K562 (cell line): ENCODE measurements at regions not wholly inside any gene's neighbourhood (a gene's known extent, or its start where the extent isn't known, plus 50 kb on each side); places are given as distances from the start of the nearest gene placed in this dataset.

Experiments used
- ATAC-seq: fragments of 200-7000 bp; cut with Tn5 transposase; 3 replicates; pipeline ENCODE4 v1.9.1; 2020; ENCODE audit warnings: moderate library complexity
- BruUV-seq: library from RNA; stranded (reverse); fragments of 400-500 nt; replicated peaks from 2 replicates; lab custom pipeline; 2021; lab: Mats Ljungman, UMichigan
- CTCF ChIA-PET: fragments of 300-600 bp; formaldehyde crosslinking; extraction: SDS; loops from one replicate; lab custom pipeline; 2021; ENCODE audit warnings: low intra/inter-chr PET ratio; lab: Yijun Ruan, JAX
- POLR2A ChIA-PET: fragments of 300-600, 350-650 bp; sonication (Branson Sonifier 250); formaldehyde crosslinking; extraction: SDS; loops from one replicate; lab custom pipeline; 2021; ENCODE audit warnings: antibody characterized with exemption, inconsistent platforms; lab: Yijun Ruan, JAX
- DNase-seq, 4 experiments: peaks; one replicate each; pipeline versions ENCODE4 v3.0.0 to v3.0.0-alpha.2; 2011 to 2018; ENCODE audit warnings: low spot score in 3 of 4, mixed read lengths in 3 of 4; ENCODE audit errors: extremely low read depth in 1 of 4
- FAIRE-seq: peaks from 2 replicates; lab custom pipeline; 2011; peaks lifted over from hg19 to GRCh38; lab: Jason Lieb, UNC
- H2AFZ ChIP-seq: 2 replicates; pipeline ENCODE4 v1.6.0; 2011; ENCODE audit warnings: low read depth, low read length, control low read depth, inconsistent platforms
- H3K27ac ChIP-seq: fragments of 200-600 bp; 3 replicates; pipeline ENCODE4 v1.8.0; 2011; ENCODE audit warnings: low read depth, mild to moderate bottlenecking, control low read depth, inconsistent platforms, low read length, moderate library complexity, mixed read lengths; ENCODE audit errors: extremely low read depth
- H3K27me3 ChIP-seq, 2 experiments: fragments of 300-600 bp in 1 of 2; 2 replicates in 1 of 2; 3 replicates in 1 of 2; pipeline versions ENCODE4 v1.6.0 to v1.8.0; 2011; ENCODE audit warnings: inconsistent platforms in 2 of 2, low read length in 2 of 2, mild to moderate bottlenecking in 1 of 2, mixed read lengths in 1 of 2, moderate library complexity in 1 of 2; ENCODE audit not compliant: control insufficient read depth in 2 of 2, insufficient read depth in 2 of 2
- H3K36me3 ChIP-seq: fragments of 300-600 bp; 3 replicates; pipeline ENCODE4 v1.8.0; 2011; ENCODE audit warnings: mild to moderate bottlenecking, low read length, inconsistent platforms; ENCODE audit not compliant: control insufficient read depth, insufficient read depth
- H3K4me1 ChIP-seq, 2 experiments: fragments of 200-600 bp in 1 of 2; replicated peaks in 1 of 2; 2 replicates in 1 of 2; 3 replicates in 1 of 2; pipeline versions ENCODE4 v1.5.1 to v1.8.0; 2011; ENCODE audit warnings: inconsistent platforms in 2 of 2, low read length in 2 of 2, mild to moderate bottlenecking in 1 of 2, mixed read lengths in 1 of 2, moderate library complexity in 1 of 2; ENCODE audit not compliant: control insufficient read depth in 2 of 2, insufficient read depth in 2 of 2
- H3K4me2 ChIP-seq: 2 replicates; pipeline ENCODE4 v1.6.1; 2011; ENCODE audit warnings: low read length, control low read depth, inconsistent platforms, mixed read lengths; ENCODE audit not compliant: insufficient read depth
- H3K4me3 ChIP-seq: fragments of 200-600 bp; sonication (generic), shearing (Covaris generic); 2 replicates; pipeline ENCODE4 v1.5.1; 2016; ENCODE audit warnings: control low read depth, inconsistent platforms
- H3K79me2 ChIP-seq: fragments of 200-600 bp; 3 replicates; pipeline ENCODE4 v1.8.0; 2011; ENCODE audit warnings: low read length, inconsistent platforms; ENCODE audit not compliant: control insufficient read depth, insufficient read depth
- H3K9ac ChIP-seq, 2 experiments: 2 replicates each; pipeline versions ENCODE4 v1.6.0 to v1.6.1; 2011; ENCODE audit warnings: low read depth in 2 of 2, low read length in 2 of 2, control low read depth in 1 of 2, inconsistent platforms in 1 of 2, mild to moderate bottlenecking in 1 of 2, mixed read lengths in 1 of 2; ENCODE audit not compliant: insufficient read depth in 1 of 2
- H3K9me1 ChIP-seq: one replicate; pipeline ENCODE4 v1.6.0; 2011; ENCODE audit warnings: inconsistent platforms, mild to moderate bottlenecking, low read length, moderate library complexity; ENCODE audit not compliant: control insufficient read depth, insufficient read depth
- H3K9me3 ChIP-seq: replicated peaks from 2 replicates; pipeline ENCODE4 v1.5.1; 2011; ENCODE audit warnings: low read depth, low read length, inconsistent platforms; ENCODE audit not compliant: control insufficient read depth, insufficient read depth
- H4K20me1 ChIP-seq: replicated peaks from 2 replicates; pipeline ENCODE4 v1.6.1; 2011; ENCODE audit warnings: low read length, inconsistent platforms, mixed read lengths; ENCODE audit not compliant: control insufficient read depth, insufficient read depth
- EWSR1 ChIP-seq: fragments of 450-650 bp; IDR thresholded peaks from 2 replicates; pipeline ENCODE4 v1.6.1; 2018; ENCODE audit warnings: borderline replicate concordance, mild to moderate bottlenecking, low read depth, moderate library complexity; ENCODE audit not compliant: partially characterized antibody
- GABPA ChIP-seq: fragments of 200-800 bp; sonication (Bioruptor generic); conservative IDR thresholded peaks from 2 replicates; pipeline ENCODE4 v1.6.1; 2016; ENCODE audit warnings: low read depth, missing genetic modification characterization, missing compliant biosample characterization
- ILK ChIP-seq: fragments of 450-650 bp; IDR thresholded peaks from 2 replicates; pipeline ENCODE4 v1.6.1; 2016; ENCODE audit warnings: missing genetic modification characterization, low read depth, mild to moderate bottlenecking, missing compliant biosample characterization, moderate library complexity, borderline replicate concordance
- MAFF ChIP-seq: IDR thresholded peaks from 2 replicates; pipeline ENCODE4 v1.6.1; 2012; ENCODE audit warnings: low read length, improper control_type of control experiment
- SAFB2 ChIP-seq: fragments of 200-400 bp; formaldehyde crosslinking; IDR thresholded peaks from 2 replicates; pipeline ENCODE4 v1.6.1; 2018; ENCODE audit warnings: borderline replicate concordance, low read length, low read depth, moderate library complexity; ENCODE audit not compliant: severe bottlenecking
- ZNF551 ChIP-seq: fragments of 250-450 bp; sonication (Bioruptor Pico); IDR thresholded peaks from 2 replicates; pipeline ENCODE4 v1.5.0; 2021; ENCODE audit warnings: mild to moderate bottlenecking, moderate library complexity
- ZNF77 ChIP-seq: fragments of 250-450 bp; sonication (Bioruptor Pico); IDR thresholded peaks from 2 replicates; pipeline ENCODE4 v1.5.0; 2020
- WGBS: fragments of 100-300 bp; shearing (Covaris generic); methylation state at CpG from one replicate; pipeline ENCODE4 v1.1.6; 2016; ENCODE audit warnings: low coverage, mixed read lengths; ENCODE audit not compliant: insufficient coverage; ENCODE audit errors: missing lambda C conversion rate; 5-methylcytosine and 5-hydroxymethylcytosine counted together
- in situ Hi-C: fragments of 300-500 bp; cut with MboI; formaldehyde crosslinking; loops from 4 replicates; pipeline ENCODE4 v1.15.0; 2018; ENCODE audit warnings: inconsistent platforms, mixed read lengths
- intact Hi-C: fragments of 100-400 bp; cut with micrococcal nuclease; formaldehyde crosslinking; loops from 2 replicates; pipeline ENCODE4 v1.14.2; 2022
- TF ChIP-seq, protein P1 (sequence below): sonication (generic); formaldehyde crosslinking; IDR thresholded peaks from 2 replicates; pipeline ENCODE4 v1.4.0; 2020; ENCODE audit warnings: mild to moderate bottlenecking, missing genetic modification reagents
- TF ChIP-seq, protein P2 (sequence below): sonication (generic); formaldehyde crosslinking; IDR thresholded peaks from 2 replicates; pipeline ENCODE4 v1.8.1; 2023; ENCODE audit warnings: mild to moderate bottlenecking, missing genetic modification reagents

DNA sequence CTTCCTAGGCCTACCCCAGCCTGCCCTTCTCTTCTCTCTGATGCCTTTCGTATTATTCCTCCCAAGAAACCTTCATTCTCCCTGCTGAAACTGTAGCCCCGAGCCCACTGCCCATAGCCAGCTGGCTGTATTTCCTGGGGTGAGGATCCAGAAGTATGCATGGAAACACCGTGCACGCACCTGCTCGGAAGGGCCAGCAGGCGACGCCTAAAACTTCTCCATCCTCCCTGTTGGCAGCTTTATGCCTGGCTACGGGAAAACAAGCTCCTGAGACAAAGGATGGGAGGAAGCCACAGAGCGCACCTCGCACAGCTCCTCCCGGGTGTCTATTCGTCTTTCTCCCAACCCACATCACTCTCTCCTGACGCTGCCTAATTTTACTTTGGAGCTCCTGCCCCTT lies 69.0 kb upstream of the CAPRIN2 start:
- no peak overlapping the region for H3K9ac ChIP-seq
- no peak overlapping the region for H3K4me3 ChIP-seq
- no peaks in the 10 kb centered on the region for H3K9me1 ChIP-seq
- ChIA-PET POLR2A (interaction anchor here (0.9 kb wide), 1 partner anchor 12 kb away, joined by 3 read pairs; no protein-coding TSS in a partner anchor), CTCF (no interaction called here)
- FAIRE-seq (no peak), ATAC-seq (no peak; the same call in 2 of the 3 replicates), DNase-seq (no peak)
- H3K4me2 ChIP-seq, result no peak overlapping the region
- no peak for TF ChIP-seq ILK (tag)
- no peak for TF ChIP-seq SAFB2
- TF ChIP-seq ZNF77 (CRISPR knock-in tag), result no peak
- TF ChIP-seq GABPA (tag), result no peak
- TF ChIP-seq MAFF, result no peak
- no peak for TF ChIP-seq EWSR1
- TF ChIP-seq ZNF551, result no peak
- TF ChIP-seq, protein P1, sequence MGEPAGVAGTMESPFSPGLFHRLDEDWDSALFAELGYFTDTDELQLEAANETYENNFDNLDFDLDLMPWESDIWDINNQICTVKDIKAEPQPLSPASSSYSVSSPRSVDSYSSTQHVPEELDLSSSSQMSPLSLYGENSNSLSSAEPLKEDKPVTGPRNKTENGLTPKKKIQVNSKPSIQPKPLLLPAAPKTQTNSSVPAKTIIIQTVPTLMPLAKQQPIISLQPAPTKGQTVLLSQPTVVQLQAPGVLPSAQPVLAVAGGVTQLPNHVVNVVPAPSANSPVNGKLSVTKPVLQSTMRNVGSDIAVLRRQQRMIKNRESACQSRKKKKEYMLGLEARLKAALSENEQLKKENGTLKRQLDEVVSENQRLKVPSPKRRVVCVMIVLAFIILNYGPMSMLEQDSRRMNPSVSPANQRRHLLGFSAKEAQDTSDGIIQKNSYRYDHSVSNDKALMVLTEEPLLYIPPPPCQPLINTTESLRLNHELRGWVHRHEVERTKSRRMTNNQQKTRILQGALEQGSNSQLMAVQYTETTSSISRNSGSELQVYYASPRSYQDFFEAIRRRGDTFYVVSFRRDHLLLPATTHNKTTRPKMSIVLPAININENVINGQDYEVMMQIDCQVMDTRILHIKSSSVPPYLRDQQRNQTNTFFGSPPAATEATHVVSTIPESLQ (CRISPR knock-in tag), result no peak
- TF ChIP-seq, protein P2, sequence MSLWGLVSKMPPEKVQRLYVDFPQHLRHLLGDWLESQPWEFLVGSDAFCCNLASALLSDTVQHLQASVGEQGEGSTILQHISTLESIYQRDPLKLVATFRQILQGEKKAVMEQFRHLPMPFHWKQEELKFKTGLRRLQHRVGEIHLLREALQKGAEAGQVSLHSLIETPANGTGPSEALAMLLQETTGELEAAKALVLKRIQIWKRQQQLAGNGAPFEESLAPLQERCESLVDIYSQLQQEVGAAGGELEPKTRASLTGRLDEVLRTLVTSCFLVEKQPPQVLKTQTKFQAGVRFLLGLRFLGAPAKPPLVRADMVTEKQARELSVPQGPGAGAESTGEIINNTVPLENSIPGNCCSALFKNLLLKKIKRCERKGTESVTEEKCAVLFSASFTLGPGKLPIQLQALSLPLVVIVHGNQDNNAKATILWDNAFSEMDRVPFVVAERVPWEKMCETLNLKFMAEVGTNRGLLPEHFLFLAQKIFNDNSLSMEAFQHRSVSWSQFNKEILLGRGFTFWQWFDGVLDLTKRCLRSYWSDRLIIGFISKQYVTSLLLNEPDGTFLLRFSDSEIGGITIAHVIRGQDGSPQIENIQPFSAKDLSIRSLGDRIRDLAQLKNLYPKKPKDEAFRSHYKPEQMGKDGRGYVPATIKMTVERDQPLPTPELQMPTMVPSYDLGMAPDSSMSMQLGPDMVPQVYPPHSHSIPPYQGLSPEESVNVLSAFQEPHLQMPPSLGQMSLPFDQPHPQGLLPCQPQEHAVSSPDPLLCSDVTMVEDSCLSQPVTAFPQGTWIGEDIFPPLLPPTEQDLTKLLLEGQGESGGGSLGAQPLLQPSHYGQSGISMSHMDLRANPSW (CRISPR knock-in tag), result no peak
- 5% methylated on average over 11 of the region's 13 CpGs for whole genome bisulfite sequencing
- H3K36me3 ChIP-seq, result no peaks in the 10 kb centered on the region
- H3K4me1 ChIP-seq, result peaks cover 0 to 12% of the 10 kb centered on the region in 2 experiments; a peak in 1 of 5 replicates
- in situ Hi-C loops, result loop anchor here (25.0 kb wide), 1 partner anchor 636 kb away; no protein-coding TSS in a partner anchor
- H3K27ac ChIP-seq, result no peak overlapping the region
- H3K27me3 ChIP-seq, result peaks cover 8 to 53% of the 10 kb centered on the region in 2 experiments; a peak in 4 of 5 replicates
- H3K79me2 ChIP-seq, result no peaks in the 10 kb centered on the region
- H4K20me1 ChIP-seq, result no peaks in the 10 kb centered on the region
- intact Hi-C loops, result no loop called here
- H3K9me3 ChIP-seq, result no peaks in the 10 kb centered on the region
- no TSS peak for BruUV-seq
- H2AFZ ChIP-seq, result no peak overlapping the region
